Right lobe of liver (tissue), 4 donors: ENCODE measurements at regions not wholly inside any gene's neighbourhood (a gene's known extent, or its start where the extent isn't known, plus 50 kb on each side); places are given as distances from the start of the nearest gene placed in this dataset.

Experiments
- POLR2A ChIP-seq: fragments of 450-650 bp; IDR thresholded peaks from one replicate; pipeline ENCODE4 v1.6.1; 2017; ENCODE audit warnings: antibody characterized with exemption, mild to moderate bottlenecking
- TF ChIP-seq, protein P1 (sequence below), 4 donors: fragments of 200-600 bp in 3 of 4; fragments of 450-650 bp in 1 of 4; IDR thresholded peaks; one replicate each; pipeline versions ENCODE4 v1.5.1 to v1.8.0; 2016 to 2022; ENCODE audit warnings: antibody characterized with exemption in 4 of 4, mild to moderate bottlenecking in 2 of 4
- donor health status: DM: no; HTN: no; CAD: no.
- donor health status: DM: no; HTN: no; CAD: no.
- donor health status: DM: no; HTN: yes; CAD: no.

DNA sequence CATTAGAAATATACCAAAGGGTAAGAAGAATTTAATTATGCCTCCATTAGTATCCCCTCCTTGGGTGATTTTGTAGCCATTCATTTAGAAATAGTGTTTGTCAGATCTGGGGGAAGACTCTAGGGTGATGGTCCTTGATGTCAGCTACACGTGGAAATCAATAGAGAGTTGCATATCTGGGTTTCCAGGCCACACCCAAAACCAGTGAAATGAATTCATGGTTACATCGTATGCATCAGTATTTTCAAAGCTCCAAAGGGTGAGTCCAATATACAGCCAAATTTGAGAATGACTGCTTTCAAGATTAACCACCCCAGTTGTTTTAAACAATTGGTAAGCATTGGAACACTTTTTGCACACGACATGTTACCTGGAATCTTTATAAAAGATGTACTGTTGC, 173.4 kb upstream of the SGCD start:
- TF ChIP-seq, protein P1, sequence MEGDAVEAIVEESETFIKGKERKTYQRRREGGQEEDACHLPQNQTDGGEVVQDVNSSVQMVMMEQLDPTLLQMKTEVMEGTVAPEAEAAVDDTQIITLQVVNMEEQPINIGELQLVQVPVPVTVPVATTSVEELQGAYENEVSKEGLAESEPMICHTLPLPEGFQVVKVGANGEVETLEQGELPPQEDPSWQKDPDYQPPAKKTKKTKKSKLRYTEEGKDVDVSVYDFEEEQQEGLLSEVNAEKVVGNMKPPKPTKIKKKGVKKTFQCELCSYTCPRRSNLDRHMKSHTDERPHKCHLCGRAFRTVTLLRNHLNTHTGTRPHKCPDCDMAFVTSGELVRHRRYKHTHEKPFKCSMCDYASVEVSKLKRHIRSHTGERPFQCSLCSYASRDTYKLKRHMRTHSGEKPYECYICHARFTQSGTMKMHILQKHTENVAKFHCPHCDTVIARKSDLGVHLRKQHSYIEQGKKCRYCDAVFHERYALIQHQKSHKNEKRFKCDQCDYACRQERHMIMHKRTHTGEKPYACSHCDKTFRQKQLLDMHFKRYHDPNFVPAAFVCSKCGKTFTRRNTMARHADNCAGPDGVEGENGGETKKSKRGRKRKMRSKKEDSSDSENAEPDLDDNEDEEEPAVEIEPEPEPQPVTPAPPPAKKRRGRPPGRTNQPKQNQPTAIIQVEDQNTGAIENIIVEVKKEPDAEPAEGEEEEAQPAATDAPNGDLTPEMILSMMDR (IDR thresholded peaks at IDR 0.05), result no peak
- TF ChIP-seq POLR2A, result no peak
